ENCODE measurements at regions not wholly inside any gene's neighbourhood (a gene's known extent, or its start where the extent isn't known, plus 50 kb on each side); places are given as distances from the start of the nearest gene placed in this dataset.

DNA sequence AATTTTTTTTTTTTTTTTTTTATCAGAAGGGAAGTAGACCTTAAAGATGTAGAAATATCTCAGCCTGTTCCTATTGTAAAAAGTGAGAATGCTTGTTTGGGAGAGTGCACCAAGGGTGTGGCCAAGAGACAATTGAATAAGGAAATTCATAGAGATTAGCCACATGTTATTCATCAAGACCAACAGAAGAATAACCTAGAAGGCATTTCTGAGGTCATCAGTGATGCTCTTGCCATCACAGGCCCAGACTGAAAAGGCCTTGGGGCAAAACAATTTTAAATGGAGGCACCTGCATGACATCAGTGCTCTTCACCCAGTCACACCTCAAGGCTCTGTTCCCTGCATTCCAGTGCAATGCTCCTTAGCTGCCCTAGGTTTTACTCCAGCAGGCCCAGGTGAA is 2043.3 kb upstream of the PIK3C3 start:
- Histone ChIP-seq H3K27me3 (ENCODE audit: control insufficient read depth, insufficient read depth, low read length) (no peaks in the 10 kb centered on the region), H3K36me3 (ENCODE audit: control insufficient read depth, insufficient read depth, low read length) (no peaks in the 10 kb centered on the region), H3K4me3 (ENCODE audit: low read depth, low read length) (no peak overlapping the region)
- DNase-seq (ENCODE audit: low read depth), result no peak
- TF ChIP-seq, protein P1, sequence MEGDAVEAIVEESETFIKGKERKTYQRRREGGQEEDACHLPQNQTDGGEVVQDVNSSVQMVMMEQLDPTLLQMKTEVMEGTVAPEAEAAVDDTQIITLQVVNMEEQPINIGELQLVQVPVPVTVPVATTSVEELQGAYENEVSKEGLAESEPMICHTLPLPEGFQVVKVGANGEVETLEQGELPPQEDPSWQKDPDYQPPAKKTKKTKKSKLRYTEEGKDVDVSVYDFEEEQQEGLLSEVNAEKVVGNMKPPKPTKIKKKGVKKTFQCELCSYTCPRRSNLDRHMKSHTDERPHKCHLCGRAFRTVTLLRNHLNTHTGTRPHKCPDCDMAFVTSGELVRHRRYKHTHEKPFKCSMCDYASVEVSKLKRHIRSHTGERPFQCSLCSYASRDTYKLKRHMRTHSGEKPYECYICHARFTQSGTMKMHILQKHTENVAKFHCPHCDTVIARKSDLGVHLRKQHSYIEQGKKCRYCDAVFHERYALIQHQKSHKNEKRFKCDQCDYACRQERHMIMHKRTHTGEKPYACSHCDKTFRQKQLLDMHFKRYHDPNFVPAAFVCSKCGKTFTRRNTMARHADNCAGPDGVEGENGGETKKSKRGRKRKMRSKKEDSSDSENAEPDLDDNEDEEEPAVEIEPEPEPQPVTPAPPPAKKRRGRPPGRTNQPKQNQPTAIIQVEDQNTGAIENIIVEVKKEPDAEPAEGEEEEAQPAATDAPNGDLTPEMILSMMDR (IDR thresholded peaks at IDR 0.05; ENCODE audit: insufficient read depth, low read length, poor library complexity, severe bottlenecking), result no peak

DNA sequence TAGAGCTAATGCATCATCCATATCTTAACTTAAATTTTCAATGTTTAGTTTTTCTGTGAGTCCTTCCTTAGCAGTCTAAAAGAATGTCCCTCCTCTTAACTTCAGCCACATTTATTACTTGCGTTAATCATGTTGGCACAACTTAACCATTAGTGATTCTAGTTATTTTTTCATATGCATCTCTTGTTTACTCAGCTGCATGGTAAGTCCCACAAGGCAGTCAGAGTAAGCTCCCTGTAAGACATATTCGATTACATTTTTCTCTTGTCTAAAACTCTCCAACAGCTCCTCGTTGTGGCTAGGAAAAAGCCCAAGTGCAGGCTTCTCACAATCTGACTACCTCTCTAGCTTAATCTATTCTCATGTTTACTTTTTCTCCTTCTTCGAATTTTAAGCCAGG is 2045.3 kb upstream of the PIK3C3 start:
- Histone ChIP-seq H3K4me3 (ENCODE audit: low read depth, low read length) (no peak overlapping the region), H3K27me3 (ENCODE audit: control insufficient read depth, insufficient read depth, low read length) (no peaks in the 10 kb centered on the region), H3K36me3 (ENCODE audit: control insufficient read depth, insufficient read depth, low read length) (no peaks in the 10 kb centered on the region)
- TF ChIP-seq, protein P1 (IDR thresholded peaks at IDR 0.05; ENCODE audit: insufficient read depth, low read length, poor library complexity, severe bottlenecking), result no peak
- DNase-seq (ENCODE audit: low read depth), result no peak

DNA sequence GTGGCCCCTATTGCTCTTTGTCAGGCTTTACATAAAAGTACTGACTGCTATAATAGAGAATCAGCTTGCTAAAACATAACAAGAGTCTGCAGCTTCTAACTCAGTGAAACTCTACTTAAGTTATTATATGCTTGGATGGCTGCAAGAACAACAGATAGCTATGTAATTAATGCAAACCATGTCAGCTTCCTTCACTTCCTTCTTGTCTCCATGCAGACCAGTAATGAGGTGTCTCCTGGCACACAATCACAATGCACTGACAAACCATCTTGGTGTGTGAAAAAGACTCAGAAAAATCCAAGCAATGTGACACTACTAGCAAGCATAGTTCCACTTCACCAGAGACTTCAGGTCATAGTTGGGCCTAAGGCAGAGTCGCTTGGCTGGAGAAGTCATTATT is 2068.9 kb upstream of the PIK3C3 start:
- DNase-seq (ENCODE audit: low read depth), result no peak
- TF ChIP-seq, protein P1 (IDR thresholded peaks at IDR 0.05; ENCODE audit: insufficient read depth, low read length, poor library complexity, severe bottlenecking), result no peak
- no peak overlapping the region for H3K4me3 ChIP-seq (ENCODE audit: low read depth, low read length)
- H3K36me3 ChIP-seq (ENCODE audit: control insufficient read depth, insufficient read depth, low read length), result no peaks in the 10 kb centered on the region
- no peaks in the 10 kb centered on the region for H3K27me3 ChIP-seq (ENCODE audit: control insufficient read depth, insufficient read depth, low read length)

DNA sequence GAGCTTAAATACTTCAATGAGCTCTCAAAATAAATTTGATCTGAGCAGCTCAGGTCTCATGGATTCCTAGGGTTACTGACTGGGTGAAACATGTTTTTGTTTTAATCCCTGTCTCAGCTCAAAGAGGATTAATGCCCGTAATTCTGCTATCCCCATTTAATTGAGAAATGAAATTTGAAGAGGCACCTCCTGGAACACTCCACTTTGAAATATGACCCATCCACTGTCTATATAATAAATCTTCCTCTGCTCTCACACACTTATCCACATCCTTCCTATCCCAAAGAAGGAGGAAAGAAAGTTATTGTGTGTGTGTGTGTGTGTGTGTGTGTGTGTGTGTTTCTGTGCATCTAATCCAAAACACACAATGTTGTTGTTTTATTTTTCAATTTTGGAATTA is 2082.4 kb upstream of the PIK3C3 start:
- Histone ChIP-seq H3K27me3 (ENCODE audit: control insufficient read depth, insufficient read depth, low read length) (no peaks in the 10 kb centered on the region), H3K36me3 (ENCODE audit: control insufficient read depth, insufficient read depth, low read length) (no peaks in the 10 kb centered on the region), H3K4me3 (ENCODE audit: low read depth, low read length) (no peak overlapping the region)
- DNase-seq (ENCODE audit: low read depth), result no peak
- TF ChIP-seq, protein P1 (IDR thresholded peaks at IDR 0.05; ENCODE audit: insufficient read depth, low read length, poor library complexity, severe bottlenecking), result no peak

DNA sequence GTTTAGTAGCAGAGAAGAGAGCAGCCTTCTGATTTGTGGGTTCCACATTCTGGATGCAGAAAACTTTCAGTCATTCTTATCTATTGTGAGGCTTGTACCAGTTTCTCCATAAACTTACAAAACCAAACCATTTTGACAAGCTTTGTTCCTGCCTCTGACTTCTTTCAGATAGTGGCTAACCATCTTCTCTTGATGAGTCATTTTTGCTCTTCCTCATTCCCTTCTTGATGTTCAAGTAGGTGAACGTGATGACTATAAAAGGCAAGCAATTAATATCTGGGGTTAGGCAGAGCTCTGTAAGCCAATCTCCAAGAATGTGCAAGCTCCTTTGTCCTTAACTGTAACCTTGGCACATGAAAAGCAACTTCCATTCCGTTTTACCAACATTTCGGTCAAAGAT is 2083.1 kb upstream of the PIK3C3 start:
- TF ChIP-seq, protein P1 (IDR thresholded peaks at IDR 0.05; ENCODE audit: insufficient read depth, low read length, poor library complexity, severe bottlenecking), result no peak
- Histone ChIP-seq H3K36me3 (ENCODE audit: control insufficient read depth, insufficient read depth, low read length) (no peaks in the 10 kb centered on the region), H3K4me3 (ENCODE audit: low read depth, low read length) (no peak overlapping the region), H3K27me3 (ENCODE audit: control insufficient read depth, insufficient read depth, low read length) (no peaks in the 10 kb centered on the region)
- no peak for DNase-seq (ENCODE audit: low read depth)

DNA sequence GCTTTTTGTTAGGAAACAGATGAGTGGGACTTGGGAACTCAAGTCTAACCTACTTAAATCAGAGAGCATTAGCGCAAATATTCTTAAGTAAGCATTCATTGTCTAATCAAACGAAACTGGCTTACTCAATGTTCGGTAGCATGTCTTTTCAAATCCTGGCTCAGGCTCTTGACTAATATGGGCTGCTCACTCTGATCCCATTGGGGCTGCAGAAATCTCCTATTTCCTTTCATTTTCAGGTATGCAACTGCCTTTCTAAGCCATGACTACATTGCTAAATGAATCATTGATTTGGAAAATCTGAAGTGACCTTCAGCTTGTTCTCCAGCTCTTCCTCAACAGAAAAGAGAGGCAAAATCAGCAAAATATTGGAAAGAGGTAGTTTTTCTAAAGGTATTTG is 2084.4 kb upstream of the PIK3C3 start:
- Histone ChIP-seq H3K36me3 (ENCODE audit: control insufficient read depth, insufficient read depth, low read length) (no peaks in the 10 kb centered on the region), H3K27me3 (ENCODE audit: control insufficient read depth, insufficient read depth, low read length) (no peaks in the 10 kb centered on the region), H3K4me3 (ENCODE audit: low read depth, low read length) (no peak overlapping the region)
- TF ChIP-seq, protein P1 (IDR thresholded peaks at IDR 0.05; ENCODE audit: insufficient read depth, low read length, poor library complexity, severe bottlenecking), result no peak
- DNase-seq (ENCODE audit: low read depth), result no peak

All from kidney epithelial cell (primary cell).